Osteoblast (primary cell): ENCODE measurements at regions not wholly inside any gene's neighbourhood (a gene's known extent, or its start where the extent isn't known, plus 50 kb on each side); places are given as distances from the start of the nearest gene placed in this dataset.

Experiments
- DNase-seq: peaks from one replicate; pipeline ENCODE4 v3.0.0; 2011; ENCODE audit warnings: low spot score, mixed read lengths; ENCODE audit not compliant: insufficient read length; ENCODE audit errors: missing footprints
- H2AFZ ChIP-seq: 2 replicates; pipeline ENCODE4 v1.6.0; 2011; ENCODE audit warnings: mild to moderate bottlenecking, low read length
- H3K27ac ChIP-seq: 2 replicates; pipeline ENCODE4 v1.5.1; 2011; ENCODE audit warnings: mild to moderate bottlenecking, low read depth, low read length, moderate library complexity
- H3K27me3 ChIP-seq: 2 replicates; pipeline ENCODE4 v1.6.0; 2012; ENCODE audit warnings: mild to moderate bottlenecking, control low read depth, inconsistent platforms, low read length, moderate library complexity; ENCODE audit not compliant: insufficient read depth
- H3K36me3 ChIP-seq: 2 replicates; pipeline ENCODE4 v1.5.1; 2011; ENCODE audit warnings: mild to moderate bottlenecking, low read length, control low read depth, moderate library complexity; ENCODE audit not compliant: insufficient read depth
- H3K4me1 ChIP-seq: 2 replicates; pipeline ENCODE4 v1.5.1; 2011; ENCODE audit warnings: mild to moderate bottlenecking, low read length, control low read depth, moderate library complexity; ENCODE audit not compliant: insufficient read depth
- H3K4me2 ChIP-seq: 2 replicates; pipeline ENCODE4 v1.6.0; 2011; ENCODE audit warnings: mild to moderate bottlenecking, low read length; ENCODE audit not compliant: insufficient read depth
- H3K4me3 ChIP-seq: fragments of 200-600 bp; sonication (generic); 3 replicates; pipeline ENCODE4 v1.5.1; 2012; ENCODE audit warnings: mild to moderate bottlenecking, low read length, inconsistent platforms; ENCODE audit not compliant: insufficient read depth
- H3K79me2 ChIP-seq: 2 replicates; pipeline ENCODE4 v1.6.0; 2012; ENCODE audit warnings: mild to moderate bottlenecking, low read length, control low read depth, inconsistent platforms; ENCODE audit not compliant: insufficient read depth
- H3K9me3 ChIP-seq: 2 replicates; pipeline ENCODE4 v1.5.1; 2011; ENCODE audit warnings: low read depth, low read length, control low read depth
- H4K20me1 ChIP-seq: 2 replicates; pipeline ENCODE4 v1.6.0; 2012; ENCODE audit warnings: mild to moderate bottlenecking, low read length, control low read depth; ENCODE audit not compliant: insufficient read depth
- CTCF ChIP-seq: IDR thresholded peaks from 2 replicates; pipeline ENCODE4 v1.5.1; 2011; ENCODE audit warnings: mild to moderate bottlenecking, low read depth, low read length, moderate library complexity; ENCODE audit errors: extremely low read depth

- Histone ChIP-seq H3K36me3 (no peaks in the 10 kb centered on the region), H3K27ac (no peak overlapping the region), H3K4me1 (no peaks in the 10 kb centered on the region), H3K4me3 (no peak overlapping the region), H4K20me1 (no peaks in the 10 kb centered on the region), H3K4me2 (no peak overlapping the region), H2AFZ (no peak overlapping the region), H3K27me3 (no peaks in the 10 kb centered on the region), H3K79me2 (no peaks in the 10 kb centered on the region), H3K9me3 (no peaks in the 10 kb centered on the region)
- TF ChIP-seq CTCF: no peak
- no peak for DNase-seq
Measured at GRCh38 chr18:61272793-61273192, 60.4 kb upstream of the CDH20 start.

GRCh38 chr18:61273533-61273932 is 59.7 kb upstream of the CDH20 start:
- no peak overlapping the region for H2AFZ ChIP-seq
- H3K9me3 ChIP-seq: no peaks in the 10 kb centered on the region
- H3K36me3 ChIP-seq: no peaks in the 10 kb centered on the region
- H3K27ac ChIP-seq: no peak overlapping the region
- H4K20me1 ChIP-seq: no peaks in the 10 kb centered on the region
- H3K27me3 ChIP-seq: no peaks in the 10 kb centered on the region
- H3K4me3 ChIP-seq: no peak overlapping the region
- TF ChIP-seq CTCF: no peak
- DNase-seq: no peak
- no peak overlapping the region for H3K4me2 ChIP-seq
- H3K4me1 ChIP-seq: no peaks in the 10 kb centered on the region
- no peaks in the 10 kb centered on the region for H3K79me2 ChIP-seq

GRCh38 chr18:61274416-61274960 is 58.7 kb upstream of the CDH20 start:
- Histone ChIP-seq H3K4me1 (no peaks in the 10 kb centered on the region), H3K27me3 (no peaks in the 10 kb centered on the region), H3K36me3 (no peaks in the 10 kb centered on the region), H3K27ac (no peak overlapping the region), H3K4me3 (no peak overlapping the region), H3K4me2 (no peak overlapping the region), H3K79me2 (no peaks in the 10 kb centered on the region), H2AFZ (no peak overlapping the region), H3K9me3 (no peaks in the 10 kb centered on the region), H4K20me1 (no peaks in the 10 kb centered on the region)
- TF ChIP-seq CTCF: no peak
- DNase-seq: no peak

- H3K36me3 ChIP-seq: no peaks in the 10 kb centered on the region
- no peak overlapping the region for H3K27ac ChIP-seq
- H3K4me2 ChIP-seq: no peak overlapping the region
- peaks cover 6% of the 10 kb centered on the region for H3K9me3 ChIP-seq
- H3K79me2 ChIP-seq: no peaks in the 10 kb centered on the region
- H3K4me1 ChIP-seq: no peaks in the 10 kb centered on the region
- H2AFZ ChIP-seq: no peak overlapping the region
- H4K20me1 ChIP-seq: no peaks in the 10 kb centered on the region
- H3K27me3 ChIP-seq: no peaks in the 10 kb centered on the region
- no peak for TF ChIP-seq CTCF
- DNase-seq: no peak
- no peak overlapping the region for H3K4me3 ChIP-seq
Measured at GRCh38 chr18:61277808-61278207, 55.4 kb upstream of the CDH20 start.
